ENCODE measurements at regions not wholly inside any gene's neighbourhood (a gene's known extent, or its start where the extent isn't known, plus 50 kb on each side); places are given as distances from the start of the nearest gene placed in this dataset.

GRCh38 chr9:115425601-115426000 is 307.6 kb upstream of the TNC start:
- H3K27me3 ChIP-seq (ENCODE audit: insufficient read depth, low read length): no peaks in the 10 kb centered on the region
- no peaks in the 10 kb centered on the region for H3K36me3 ChIP-seq (ENCODE audit: insufficient read depth, low read length)
- no peak overlapping the region for H3K27ac ChIP-seq (ENCODE audit: low read depth, low read length)
- H3K4me1 ChIP-seq (ENCODE audit: insufficient read depth, low read length): no peaks in the 10 kb centered on the region
- no peak overlapping the region for H3K4me3 ChIP-seq (ENCODE audit: low read length)
- H3K9me3 ChIP-seq (ENCODE audit: insufficient read depth, low read depth, low read length): peaks cover 9% of the 10 kb centered on the region; the same call in 1 of the 2 replicates
- no peak overlapping the region for H3K9ac ChIP-seq (ENCODE audit: low read depth, low read length)

GRCh38 chr9:115437418-115437817 is 319.5 kb upstream of the TNC start:
- Histone ChIP-seq H3K27ac (ENCODE audit: low read depth, low read length) (no peak overlapping the region), H3K9ac (ENCODE audit: low read depth, low read length) (no peak overlapping the region), H3K27me3 (ENCODE audit: insufficient read depth, low read length) (no peaks in the 10 kb centered on the region), H3K9me3 (ENCODE audit: insufficient read depth, low read depth, low read length) (no peaks in the 10 kb centered on the region), H3K4me3 (ENCODE audit: low read length) (no peak overlapping the region), H3K4me1 (ENCODE audit: insufficient read depth, low read length) (no peaks in the 10 kb centered on the region), H3K36me3 (ENCODE audit: insufficient read depth, low read length) (no peaks in the 10 kb centered on the region)
- WGBS: 82% methylated on average over 1 of the region's 2 CpGs

- WGBS: 80% methylated on average over 6 of the region's 6 CpGs
- no peaks in the 10 kb centered on the region for H3K4me1 ChIP-seq (ENCODE audit: insufficient read depth, low read length)
- H3K36me3 ChIP-seq (ENCODE audit: insufficient read depth, low read length): no peaks in the 10 kb centered on the region
- no peak overlapping the region for H3K9ac ChIP-seq (ENCODE audit: low read depth, low read length)
- no peaks in the 10 kb centered on the region for H3K27me3 ChIP-seq (ENCODE audit: insufficient read depth, low read length)
- H3K4me3 ChIP-seq (ENCODE audit: low read length): no peak overlapping the region
- H3K9me3 ChIP-seq (ENCODE audit: insufficient read depth, low read depth, low read length): no peaks in the 10 kb centered on the region
- H3K27ac ChIP-seq (ENCODE audit: low read depth, low read length): no peak overlapping the region
Measured at GRCh38 chr9:115439641-115440040, 321.7 kb upstream of the TNC start.

GRCh38 chr9:115442054-115442453 is 324.1 kb upstream of the TNC start:
- Histone ChIP-seq H3K4me1 (ENCODE audit: insufficient read depth, low read length) (peaks cover 8% of the 10 kb centered on the region; the same call in 1 of the 2 replicates), H3K27ac (ENCODE audit: low read depth, low read length) (no peak overlapping the region), H3K9ac (ENCODE audit: low read depth, low read length) (no peak overlapping the region), H3K4me3 (ENCODE audit: low read length) (no peak overlapping the region), H3K9me3 (ENCODE audit: insufficient read depth, low read depth, low read length) (no peaks in the 10 kb centered on the region), H3K27me3 (ENCODE audit: insufficient read depth, low read length) (no peaks in the 10 kb centered on the region), H3K36me3 (ENCODE audit: insufficient read depth, low read length) (no peaks in the 10 kb centered on the region)
- WGBS: 85% methylated on average over 4 of the region's 4 CpGs

- H3K9ac ChIP-seq (ENCODE audit: low read depth, low read length): no peak overlapping the region
- H3K27ac ChIP-seq (ENCODE audit: low read depth, low read length): no peak overlapping the region
- H3K36me3 ChIP-seq (ENCODE audit: insufficient read depth, low read length): no peaks in the 10 kb centered on the region
- no CpG with 5 or more reads among the region's 2 CpGs for WGBS
- H3K27me3 ChIP-seq (ENCODE audit: insufficient read depth, low read length): no peaks in the 10 kb centered on the region
- H3K9me3 ChIP-seq (ENCODE audit: insufficient read depth, low read depth, low read length): no peaks in the 10 kb centered on the region
- H3K4me3 ChIP-seq (ENCODE audit: low read length): no peak overlapping the region
- H3K4me1 ChIP-seq (ENCODE audit: insufficient read depth, low read length): peaks cover 8% of the 10 kb centered on the region; the same call in 1 of the 2 replicates
Measured at GRCh38 chr9:115443890-115444289, 325.9 kb upstream of the TNC start.

- no peaks in the 10 kb centered on the region for H3K27me3 ChIP-seq (ENCODE audit: insufficient read depth, low read length)
- 94% methylated on average over 3 of the region's 3 CpGs for WGBS
- H3K9me3 ChIP-seq (ENCODE audit: insufficient read depth, low read depth, low read length): no peaks in the 10 kb centered on the region
- peaks cover 8% of the 10 kb centered on the region; the same call in 1 of the 2 replicates for H3K4me1 ChIP-seq (ENCODE audit: insufficient read depth, low read length)
- no peak overlapping the region for H3K9ac ChIP-seq (ENCODE audit: low read depth, low read length)
- no peak overlapping the region for H3K27ac ChIP-seq (ENCODE audit: low read depth, low read length)
- H3K36me3 ChIP-seq (ENCODE audit: insufficient read depth, low read length): no peaks in the 10 kb centered on the region
- no peak overlapping the region for H3K4me3 ChIP-seq (ENCODE audit: low read length)
Measured at GRCh38 chr9:115444959-115445358, 327.0 kb upstream of the TNC start.

- no peak overlapping the region for H3K9ac ChIP-seq (ENCODE audit: low read depth, low read length)
- no peaks in the 10 kb centered on the region for H3K27me3 ChIP-seq (ENCODE audit: insufficient read depth, low read length)
- no peak overlapping the region for H3K4me3 ChIP-seq (ENCODE audit: low read length)
- no peaks in the 10 kb centered on the region for H3K9me3 ChIP-seq (ENCODE audit: insufficient read depth, low read depth, low read length)
- no peaks in the 10 kb centered on the region for H3K36me3 ChIP-seq (ENCODE audit: insufficient read depth, low read length)
- H3K27ac ChIP-seq (ENCODE audit: low read depth, low read length): no peak overlapping the region
- peaks cover 8% of the 10 kb centered on the region; the same call in 1 of the 2 replicates for H3K4me1 ChIP-seq (ENCODE audit: insufficient read depth, low read length)
- WGBS: 93% methylated on average over 3 of the region's 3 CpGs
Measured at GRCh38 chr9:115445655-115446054, 327.7 kb upstream of the TNC start.

- Histone ChIP-seq H3K4me1 (ENCODE audit: insufficient read depth, low read length) (0 out of 2 replicates have a peak, but pooled peaks cover 8% of the 10 kb centered on the region), H3K27me3 (ENCODE audit: insufficient read depth, low read length) (no peaks in the 10 kb centered on the region), H3K9me3 (ENCODE audit: insufficient read depth, low read depth, low read length) (no peaks in the 10 kb centered on the region), H3K4me3 (ENCODE audit: low read length) (no peak overlapping the region), H3K9ac (ENCODE audit: low read depth, low read length) (no peak overlapping the region), H3K27ac (ENCODE audit: low read depth, low read length) (no peak overlapping the region), H3K36me3 (ENCODE audit: insufficient read depth, low read length) (no peaks in the 10 kb centered on the region)
Measured at GRCh38 chr9:115456515-115456914, 338.6 kb upstream of the TNC start.

- Histone ChIP-seq H3K4me1 (ENCODE audit: insufficient read depth, low read length) (peaks cover 12% of the 10 kb centered on the region; the same call in 1 of the 2 replicates), H3K4me3 (ENCODE audit: low read length) (no peak overlapping the region), H3K9me3 (ENCODE audit: insufficient read depth, low read depth, low read length) (no peaks in the 10 kb centered on the region), H3K9ac (ENCODE audit: low read depth, low read length) (no peak overlapping the region), H3K27me3 (ENCODE audit: insufficient read depth, low read length) (no peaks in the 10 kb centered on the region), H3K36me3 (ENCODE audit: insufficient read depth, low read length) (no peaks in the 10 kb centered on the region), H3K27ac (ENCODE audit: low read depth, low read length) (no peak overlapping the region)
- WGBS: 91% methylated on average over 3 of the region's 3 CpGs
Measured at GRCh38 chr9:115461280-115461679, 343.3 kb upstream of the TNC start.

- H3K36me3 ChIP-seq (ENCODE audit: insufficient read depth, low read length): 0 out of 2 replicates have a peak, but pooled peaks cover under 1% of the 10 kb centered on the region
- H3K4me1 ChIP-seq (ENCODE audit: insufficient read depth, low read length): peaks cover 12% of the 10 kb centered on the region; the same call in 1 of the 2 replicates
- no peak overlapping the region for H3K4me3 ChIP-seq (ENCODE audit: low read length)
- H3K27ac ChIP-seq (ENCODE audit: low read depth, low read length): no peak overlapping the region
- H3K27me3 ChIP-seq (ENCODE audit: insufficient read depth, low read length): no peaks in the 10 kb centered on the region
- WGBS: 83% methylated on average over 7 of the region's 7 CpGs
- peaks cover under 1% of the 10 kb centered on the region; the same call in 1 of the 2 replicates for H3K9me3 ChIP-seq (ENCODE audit: insufficient read depth, low read depth, low read length)
- no peak overlapping the region for H3K9ac ChIP-seq (ENCODE audit: low read depth, low read length)
Measured at GRCh38 chr9:115462623-115463022, 344.7 kb upstream of the TNC start.

GRCh38 chr9:115466756-115467155 is 348.8 kb upstream of the TNC start:
- H3K27ac ChIP-seq (ENCODE audit: low read depth, low read length): no peak overlapping the region
- no peak overlapping the region for H3K9ac ChIP-seq (ENCODE audit: low read depth, low read length)
- peaks cover 29% of the 10 kb centered on the region for H3K4me1 ChIP-seq (ENCODE audit: insufficient read depth, low read length)
- no peaks in the 10 kb centered on the region for H3K27me3 ChIP-seq (ENCODE audit: insufficient read depth, low read length)
- H3K9me3 ChIP-seq (ENCODE audit: insufficient read depth, low read depth, low read length): peaks cover 8% of the 10 kb centered on the region
- WGBS: 90% methylated on average over 7 of the region's 7 CpGs
- no peak overlapping the region for H3K4me3 ChIP-seq (ENCODE audit: low read length)
- H3K36me3 ChIP-seq (ENCODE audit: insufficient read depth, low read length): 0 out of 2 replicates have a peak, but pooled peaks cover 2% of the 10 kb centered on the region

- Histone ChIP-seq H3K27ac (ENCODE audit: low read depth, low read length) (peak overlapping the region; percentile 39; the same call in 1 of the 2 replicates), H3K4me1 (ENCODE audit: insufficient read depth, low read length) (peaks cover 38% of the 10 kb centered on the region), H3K9me3 (ENCODE audit: insufficient read depth, low read depth, low read length) (peaks cover 8% of the 10 kb centered on the region), H3K36me3 (ENCODE audit: insufficient read depth, low read length) (0 out of 2 replicates have a peak, but pooled peaks cover 2% of the 10 kb centered on the region), H3K27me3 (ENCODE audit: insufficient read depth, low read length) (peaks cover 6% of the 10 kb centered on the region; the same call in 1 of the 2 replicates), H3K4me3 (ENCODE audit: low read length) (no peak overlapping the region), H3K9ac (ENCODE audit: low read depth, low read length) (no peak overlapping the region)
- 74% methylated on average over 1 of the region's 2 CpGs for WGBS
Measured at GRCh38 chr9:115469841-115470240, 351.9 kb upstream of the TNC start.
